Keratinocyte (primary cell): ENCODE measurements at regions not wholly inside any gene's neighbourhood (a gene's known extent, or its start where the extent isn't known, plus 50 kb on each side); places are given as distances from the start of the nearest gene placed in this dataset.

ENCODE experiments used
- DNase-seq: peaks from one replicate; pipeline ENCODE4 v3.0.0-alpha.2; 2011; ENCODE audit warnings: low read depth, missing footprints, low spot score
- FAIRE-seq: peaks from 2 replicates; lab custom pipeline; 2011; peaks lifted over from hg19 to GRCh38; lab: Jason Lieb, UNC
- H2AFZ ChIP-seq: 2 replicates; pipeline ENCODE4 v1.6.0; 2012; ENCODE audit warnings: low read length, control low read depth, inconsistent platforms; ENCODE audit not compliant: control insufficient read depth
- H3K27ac ChIP-seq: 2 replicates; pipeline ENCODE4 v1.5.1; 2011; ENCODE audit warnings: low read length; ENCODE audit not compliant: control insufficient read depth, insufficient read depth
- H3K27me3 ChIP-seq: 3 replicates; pipeline ENCODE4 v1.6.0; 2011; ENCODE audit warnings: low read length; ENCODE audit not compliant: control insufficient read depth, insufficient read depth; ENCODE audit errors: extremely low read depth
- H3K36me3 ChIP-seq, 2 experiments: 2 replicates in 1 of 2; 3 replicates in 1 of 2; pipeline ENCODE4 v1.5.1; 2011; ENCODE audit warnings: low read length in 2 of 2, mild to moderate bottlenecking in 1 of 2; ENCODE audit not compliant: control insufficient read depth in 2 of 2, insufficient read depth in 2 of 2; ENCODE audit errors: extremely low read depth in 1 of 2
- H3K4me1 ChIP-seq: 3 replicates; pipeline ENCODE4 v1.5.1; 2011; ENCODE audit warnings: low read length; ENCODE audit not compliant: control insufficient read depth, insufficient read depth; ENCODE audit errors: extremely low read depth
- H3K4me2 ChIP-seq: 3 replicates; pipeline ENCODE4 v1.6.0; 2011; ENCODE audit warnings: low read depth, low read length; ENCODE audit not compliant: control insufficient read depth, insufficient read depth; ENCODE audit errors: extremely low read depth
- H3K4me3 ChIP-seq, 3 experiments: fragments of 200-600 bp in 1 of 3; sonication (generic) in 1 of 3; 2 replicates in 2 of 3; 3 replicates in 1 of 3; pipeline ENCODE4 v1.5.1; 2011 to 2016; ENCODE audit warnings: low read length in 3 of 3, mild to moderate bottlenecking in 3 of 3, control low read depth in 2 of 3, inconsistent platforms in 1 of 3, low read depth in 1 of 3, mixed read lengths in 1 of 3, mixed run types in 1 of 3, moderate library complexity in 1 of 3; ENCODE audit not compliant: control insufficient read depth in 2 of 3, insufficient read depth in 2 of 3; ENCODE audit errors: extremely low read depth in 1 of 3
- H3K79me2 ChIP-seq: 2 replicates; pipeline ENCODE4 v1.6.0; 2012; ENCODE audit warnings: low read length; ENCODE audit not compliant: control insufficient read depth, insufficient read depth
- H3K9ac ChIP-seq: 3 replicates; pipeline ENCODE4 v1.6.0; 2011; ENCODE audit warnings: low read length; ENCODE audit not compliant: control insufficient read depth, insufficient read depth; ENCODE audit errors: extremely low read depth
- H3K9me1 ChIP-seq: 3 replicates; pipeline ENCODE4 v1.6.0; 2011; ENCODE audit warnings: low read length; ENCODE audit not compliant: control insufficient read depth, insufficient read depth; ENCODE audit errors: extremely low read depth
- H3K9me3 ChIP-seq: 2 replicates; pipeline ENCODE4 v1.5.1; 2012; ENCODE audit warnings: low read depth, low read length; ENCODE audit not compliant: control insufficient read depth
- H4K20me1 ChIP-seq: 3 replicates; pipeline ENCODE4 v1.6.0; 2011; ENCODE audit warnings: low read length; ENCODE audit not compliant: control insufficient read depth, insufficient read depth; ENCODE audit errors: extremely low read depth
- CTCF ChIP-seq, 3 experiments: IDR thresholded peaks in 1 of 3; conservative IDR thresholded peaks in 1 of 3; optimal IDR thresholded peaks in 1 of 3; 2 replicates in 2 of 3; 3 replicates in 1 of 3; pipeline versions ENCODE3 to v1.5.1; 2011; ENCODE audit warnings: low read length in 3 of 3, mild to moderate bottlenecking in 3 of 3, moderate library complexity in 2 of 3, control low read depth in 1 of 3, inconsistent platforms in 1 of 3; ENCODE audit not compliant: insufficient read depth in 2 of 3; ENCODE audit errors: extremely low read depth in 1 of 3
- EZH2 ChIP-seq: IDR thresholded peaks from one replicate; pipeline ENCODE4 v1.6.1; 2012; ENCODE audit warnings: inconsistent platforms, mild to moderate bottlenecking, low read length, moderate library complexity
- dilution Hi-C: fragments of 300-500 bp; cut with MboI; formaldehyde crosslinking; loops from one replicate; pipeline ENCODE4 v1.7.0; 2020; ENCODE audit warnings: low sequenced_read_pairs; ENCODE audit not compliant: extremely low pct_ligation_motif_present

- no peaks in the 10 kb centered on the region for H3K9me3 ChIP-seq
- no peaks in the 10 kb centered on the region for H3K9me1 ChIP-seq
- no peaks in the 10 kb centered on the region for H3K4me1 ChIP-seq
- no peaks in the 10 kb centered on the region for H3K79me2 ChIP-seq
- H3K27ac ChIP-seq, result no peak overlapping the region
- H4K20me1 ChIP-seq, result no peaks in the 10 kb centered on the region
- no peaks in the 10 kb centered on the region for H3K27me3 ChIP-seq
- DNase-seq, result no peak
- no peak for FAIRE-seq
- H3K4me2 ChIP-seq, result no peak overlapping the region
- H2AFZ ChIP-seq, result no peak overlapping the region
- H3K4me3 ChIP-seq, result no peak overlapping the region
- no peaks in the 10 kb centered on the region for H3K36me3 ChIP-seq
- H3K9ac ChIP-seq, result no peak overlapping the region
- no peak for TF ChIP-seq EZH2
- no peak for TF ChIP-seq CTCF (optimal IDR thresholded peaks at IDR 0.05 in 1 of 3, IDR thresholded peaks at IDR 0.05 in 1 of 3, conservative IDR thresholded peaks at IDR 0.05 in 1 of 3; ENCODE audit: extremely low read depth in 1 of 3, insufficient read depth in 2 of 3, low read length in 3 of 3)
- dilution Hi-C loops, result no loop called here
These were observed 260.3 kb upstream of the CDH10 start for GRCh38 chr5:24904981-24905517.

DNA sequence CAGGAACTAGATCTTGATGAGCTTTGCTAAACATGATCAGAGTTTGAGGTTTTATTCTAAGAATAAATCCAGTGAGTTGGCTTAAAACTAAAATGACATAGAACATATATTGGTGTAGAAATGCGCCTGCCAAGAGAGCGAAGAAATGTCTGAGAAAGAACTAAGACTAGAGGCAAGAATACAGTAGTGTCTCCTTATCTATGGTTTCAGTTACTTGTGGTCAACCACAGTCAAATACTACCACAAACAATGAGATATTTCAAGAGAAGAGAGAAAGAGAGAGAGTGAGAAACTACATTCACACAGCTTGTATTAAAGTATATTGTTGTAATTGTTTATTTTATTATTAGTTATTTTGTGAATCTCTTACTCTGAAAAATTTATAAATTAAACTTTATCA lies 254.4 kb upstream of the CDH10 start:
- DNase-seq, result no peak
- Histone ChIP-seq H2AFZ (no peak overlapping the region), H3K4me1 (no peaks in the 10 kb centered on the region), H3K9me3 (no peaks in the 10 kb centered on the region), H3K36me3 (no peaks in the 10 kb centered on the region), H3K4me2 (no peak overlapping the region), H3K9ac (no peak overlapping the region), H3K79me2 (no peaks in the 10 kb centered on the region), H3K27me3 (no peaks in the 10 kb centered on the region), H3K9me1 (no peaks in the 10 kb centered on the region), H4K20me1 (no peaks in the 10 kb centered on the region), H3K27ac (no peak overlapping the region), H3K4me3 (no peak overlapping the region)
- no peak for TF ChIP-seq CTCF (optimal IDR thresholded peaks at IDR 0.05 in 1 of 3, IDR thresholded peaks at IDR 0.05 in 1 of 3, conservative IDR thresholded peaks at IDR 0.05 in 1 of 3; ENCODE audit: extremely low read depth in 1 of 3, insufficient read depth in 2 of 3, low read length in 3 of 3)
- no peak for TF ChIP-seq EZH2
- dilution Hi-C loops, result no loop called here
- no peak for FAIRE-seq
